Bronchial epithelial cell (primary cell): ENCODE measurements at regions not wholly inside any gene's neighbourhood (a gene's known extent, or its start where the extent isn't known, plus 50 kb on each side); places are given as distances from the start of the nearest gene placed in this dataset.

Experiments used
- DNase-seq: peaks from one replicate; pipeline ENCODE4 v3.0.0-alpha.2; 2010; ENCODE audit warnings: low read depth
- FAIRE-seq: peaks from 2 replicates; lab custom pipeline; 2011; peaks lifted over from hg19 to GRCh38; lab: Jason Lieb, UNC
- H3K27me3 ChIP-seq: 2 replicates; pipeline ENCODE4 v1.5.1; 2011; ENCODE audit warnings: low read length; ENCODE audit not compliant: control insufficient read depth, insufficient read depth
- H3K36me3 ChIP-seq: 2 replicates; pipeline ENCODE4 v1.5.1; 2011; ENCODE audit warnings: low read length; ENCODE audit not compliant: control insufficient read depth, insufficient read depth
- H3K4me3 ChIP-seq: 2 replicates; pipeline ENCODE4 v1.5.1; 2011; ENCODE audit warnings: mild to moderate bottlenecking, low read depth, low read length, control low read depth
- TF ChIP-seq, protein P1 (sequence below): IDR thresholded peaks from 2 replicates; pipeline ENCODE4 v1.5.1; 2011; ENCODE audit warnings: mild to moderate bottlenecking, moderate library complexity, low read length, control low read depth, inconsistent platforms; ENCODE audit not compliant: insufficient read depth, severe bottlenecking

DNA sequence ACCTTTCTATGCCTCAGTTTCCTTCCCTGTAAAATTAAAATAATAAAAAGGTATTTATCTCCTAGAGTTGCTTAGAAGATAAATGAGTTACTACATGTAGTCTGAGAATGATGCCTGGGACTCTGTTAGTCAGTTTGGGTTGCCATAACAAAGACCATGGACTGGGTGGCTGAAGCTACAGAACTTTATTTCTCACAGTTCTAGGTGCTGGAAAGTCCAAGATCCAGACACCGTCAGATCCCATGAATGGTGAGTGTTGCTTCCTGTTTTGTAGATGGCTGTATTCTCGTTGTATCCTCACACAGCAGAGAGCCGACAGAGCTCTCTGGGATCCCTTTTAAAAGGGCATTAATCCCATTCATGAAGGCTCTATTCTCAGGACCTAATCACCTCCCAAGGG lies 64.0 kb upstream of the LTA4H start:
- no peak for DNase-seq
- FAIRE-seq, result no peak
- H3K4me3 ChIP-seq, result no peak overlapping the region
- no peaks in the 10 kb centered on the region for H3K36me3 ChIP-seq
- TF ChIP-seq, protein P1, sequence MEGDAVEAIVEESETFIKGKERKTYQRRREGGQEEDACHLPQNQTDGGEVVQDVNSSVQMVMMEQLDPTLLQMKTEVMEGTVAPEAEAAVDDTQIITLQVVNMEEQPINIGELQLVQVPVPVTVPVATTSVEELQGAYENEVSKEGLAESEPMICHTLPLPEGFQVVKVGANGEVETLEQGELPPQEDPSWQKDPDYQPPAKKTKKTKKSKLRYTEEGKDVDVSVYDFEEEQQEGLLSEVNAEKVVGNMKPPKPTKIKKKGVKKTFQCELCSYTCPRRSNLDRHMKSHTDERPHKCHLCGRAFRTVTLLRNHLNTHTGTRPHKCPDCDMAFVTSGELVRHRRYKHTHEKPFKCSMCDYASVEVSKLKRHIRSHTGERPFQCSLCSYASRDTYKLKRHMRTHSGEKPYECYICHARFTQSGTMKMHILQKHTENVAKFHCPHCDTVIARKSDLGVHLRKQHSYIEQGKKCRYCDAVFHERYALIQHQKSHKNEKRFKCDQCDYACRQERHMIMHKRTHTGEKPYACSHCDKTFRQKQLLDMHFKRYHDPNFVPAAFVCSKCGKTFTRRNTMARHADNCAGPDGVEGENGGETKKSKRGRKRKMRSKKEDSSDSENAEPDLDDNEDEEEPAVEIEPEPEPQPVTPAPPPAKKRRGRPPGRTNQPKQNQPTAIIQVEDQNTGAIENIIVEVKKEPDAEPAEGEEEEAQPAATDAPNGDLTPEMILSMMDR, result no peak
- no peaks in the 10 kb centered on the region for H3K27me3 ChIP-seq

DNA sequence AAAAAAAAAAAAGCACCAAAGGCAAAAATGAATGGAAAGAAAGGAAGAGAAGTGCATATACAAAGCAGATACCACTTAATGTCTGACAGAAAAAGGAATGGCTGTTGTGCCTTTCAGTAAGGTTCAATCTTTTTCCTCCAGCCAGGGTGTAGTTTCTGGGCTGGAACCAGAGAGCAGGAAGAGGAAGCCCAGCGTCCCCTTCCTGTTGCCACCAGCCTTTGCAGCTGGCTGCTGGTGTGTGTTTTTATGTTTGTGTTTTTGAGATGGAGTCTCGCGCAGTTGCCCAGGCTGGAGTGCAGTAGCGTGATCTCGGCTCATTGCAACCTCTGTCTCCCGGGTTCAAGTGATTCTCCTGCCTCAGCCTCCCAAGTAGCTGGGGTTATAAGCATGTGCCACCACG lies 64.6 kb upstream of the LTA4H start:
- FAIRE-seq (no peak), DNase-seq (no peak)
- TF ChIP-seq, protein P1, result no peak
- no peaks in the 10 kb centered on the region for H3K27me3 ChIP-seq
- no peaks in the 10 kb centered on the region for H3K36me3 ChIP-seq
- no peak overlapping the region for H3K4me3 ChIP-seq

DNA sequence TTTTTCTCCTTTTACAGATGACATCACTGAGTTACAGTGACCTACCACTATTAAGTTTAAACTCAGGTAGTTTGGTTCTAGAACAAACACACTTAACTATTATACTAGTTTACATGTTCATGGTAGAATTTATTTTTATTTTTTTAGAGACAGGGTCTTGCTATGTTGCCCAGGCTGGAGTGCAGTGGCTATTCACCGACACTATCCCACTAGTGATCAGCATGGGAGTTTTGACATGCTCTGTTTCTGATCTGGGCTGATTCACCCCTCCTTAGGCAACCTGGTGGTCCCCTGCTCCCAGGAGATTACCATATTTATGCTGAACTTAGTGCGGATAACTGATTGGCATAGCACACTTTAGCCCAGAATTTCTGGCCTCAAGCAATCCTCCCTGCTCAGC lies 66.4 kb upstream of the LTA4H start:
- TF ChIP-seq, protein P1, result no peak
- no peak overlapping the region for H3K4me3 ChIP-seq
- no peaks in the 10 kb centered on the region for H3K36me3 ChIP-seq
- DNase-seq (no peak), FAIRE-seq (no peak)
- no peaks in the 10 kb centered on the region for H3K27me3 ChIP-seq

DNA sequence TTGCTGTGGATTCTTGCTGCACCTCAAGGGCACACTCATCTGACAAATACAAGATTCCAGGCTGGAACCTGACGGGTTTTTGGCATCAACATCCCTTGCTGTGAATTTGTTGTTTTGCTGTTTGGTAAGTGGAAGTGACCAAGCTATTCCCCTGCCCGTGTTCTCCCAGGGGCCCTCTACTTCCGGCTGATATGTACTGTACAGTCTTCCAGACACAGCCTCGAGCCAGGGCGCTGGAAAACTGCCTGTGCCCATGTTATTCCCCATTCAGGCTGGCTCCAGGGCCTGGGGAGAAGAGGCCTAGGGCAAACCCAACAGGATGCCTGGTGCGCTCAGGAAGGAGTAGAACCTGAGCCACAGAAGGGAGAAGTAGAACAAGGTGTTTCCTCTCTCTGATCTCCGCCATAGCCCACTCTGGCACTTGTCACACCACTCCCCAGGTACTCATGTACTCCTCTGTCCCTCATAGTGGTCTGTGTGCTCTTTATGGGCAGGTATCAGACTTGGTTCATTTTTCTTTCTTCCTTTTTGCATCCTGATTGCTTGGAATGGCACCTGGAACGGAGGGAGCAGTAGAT lies 67.8 kb upstream of the LTA4H start:
- Histone ChIP-seq H3K27me3 (no peaks in the 10 kb centered on the region), H3K4me3 (no peak overlapping the region), H3K36me3 (no peaks in the 10 kb centered on the region)
- DNase-seq (no peak), FAIRE-seq (no peak)
- TF ChIP-seq, protein P1, result no peak

DNA sequence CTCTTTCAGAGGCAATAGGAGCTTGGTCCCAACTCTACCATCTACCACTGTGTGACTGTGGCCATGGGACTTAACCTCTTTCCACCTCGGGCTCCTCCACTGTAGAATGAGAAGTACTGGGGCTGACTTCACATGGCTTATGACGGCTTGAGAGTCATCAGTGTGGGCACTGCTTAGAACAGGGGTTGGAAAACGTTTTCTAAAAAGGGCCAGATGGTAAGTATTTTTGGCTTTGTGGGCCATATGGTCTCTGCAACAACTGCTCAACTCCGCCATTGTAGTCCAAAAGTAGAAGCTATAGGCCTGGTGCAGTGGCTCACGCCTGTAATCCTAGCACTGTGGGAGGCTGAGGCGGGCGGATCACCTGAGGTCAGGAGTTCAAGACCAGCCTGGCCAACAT lies 69.2 kb upstream of the LTA4H start:
- no peak overlapping the region for H3K4me3 ChIP-seq
- DNase-seq, result no peak
- H3K36me3 ChIP-seq, result no peaks in the 10 kb centered on the region
- no peaks in the 10 kb centered on the region for H3K27me3 ChIP-seq
- no peak for FAIRE-seq
- TF ChIP-seq, protein P1, result no peak

DNA sequence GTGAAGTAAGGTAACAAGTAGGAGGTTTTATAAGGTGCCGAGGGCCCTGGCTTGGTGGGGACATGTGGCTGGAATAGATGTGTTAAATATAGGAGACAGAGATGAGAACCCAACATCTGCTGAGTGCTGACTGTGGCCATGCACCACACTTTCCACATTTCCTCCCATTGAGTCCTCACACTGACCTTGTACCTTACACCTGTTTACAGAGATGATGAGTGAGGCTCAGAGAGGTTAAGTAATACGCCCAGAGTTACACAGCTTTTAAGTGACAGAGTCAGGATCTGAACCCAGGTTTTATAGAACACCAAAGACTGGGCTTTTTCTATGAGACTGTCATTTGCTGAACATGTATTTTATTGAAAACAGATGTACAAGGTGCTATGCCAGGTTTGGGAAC lies 70.8 kb upstream of the LTA4H start:
- no peak overlapping the region for H3K4me3 ChIP-seq
- TF ChIP-seq, protein P1, result no peak
- H3K27me3 ChIP-seq, result no peaks in the 10 kb centered on the region
- no peaks in the 10 kb centered on the region for H3K36me3 ChIP-seq
- DNase-seq (no peak), FAIRE-seq (no peak)
